Activated CD4-positive, alpha-beta T cell treated with anti-CD3 and anti-CD28 coated beads, Interleukin-2, amount 10 ng/mL, durations not matched to agents 7 days and 5 days (primary cell): ENCODE measurements at regions not wholly inside any gene's neighbourhood (a gene's known extent, or its start where the extent isn't known, plus 50 kb on each side); places are given as distances from the start of the nearest gene placed in this dataset.

Experiments used
- CTCF ChIA-PET: fragments of 350-600 bp; sonication (Branson Sonifier 250); formaldehyde crosslinking; loops from one replicate; lab custom pipeline; 2021; ENCODE audit warnings: antibody characterized with exemption; lab: Charles Lee
- POLR2A ChIA-PET: fragments of 350-600 bp; sonication (Branson Sonifier 250); formaldehyde crosslinking; loops from one replicate; lab custom pipeline; 2021; ENCODE audit warnings: antibody characterized with exemption; lab: Charles Lee
- DNase-seq: peaks from one replicate; pipeline ENCODE4 v3.0.0-alpha.2; 2020
- H3K27ac Mint-ChIP-seq: one replicate; pipeline ENCODE4 v1.8.0; 2021; ENCODE audit warnings: mild to moderate bottlenecking, moderate library complexity, mixed read lengths
- H3K27me3 Mint-ChIP-seq: one replicate; pipeline ENCODE4 v1.8.0; 2021; ENCODE audit warnings: mixed read lengths
- H3K36me3 Mint-ChIP-seq: one replicate; pipeline ENCODE4 v1.8.0; 2021; ENCODE audit warnings: low read depth, mixed read lengths
- H3K4me1 Mint-ChIP-seq: one replicate; pipeline ENCODE4 v1.8.0; 2021; ENCODE audit warnings: mixed read lengths
- H3K4me3 Mint-ChIP-seq: one replicate; pipeline ENCODE4 v1.8.0; 2021; ENCODE audit warnings: mild to moderate bottlenecking, moderate library complexity, mixed read lengths
- H3K9me3 Mint-ChIP-seq: one replicate; pipeline ENCODE4 v1.8.0; 2021; ENCODE audit warnings: mixed read lengths

DNA sequence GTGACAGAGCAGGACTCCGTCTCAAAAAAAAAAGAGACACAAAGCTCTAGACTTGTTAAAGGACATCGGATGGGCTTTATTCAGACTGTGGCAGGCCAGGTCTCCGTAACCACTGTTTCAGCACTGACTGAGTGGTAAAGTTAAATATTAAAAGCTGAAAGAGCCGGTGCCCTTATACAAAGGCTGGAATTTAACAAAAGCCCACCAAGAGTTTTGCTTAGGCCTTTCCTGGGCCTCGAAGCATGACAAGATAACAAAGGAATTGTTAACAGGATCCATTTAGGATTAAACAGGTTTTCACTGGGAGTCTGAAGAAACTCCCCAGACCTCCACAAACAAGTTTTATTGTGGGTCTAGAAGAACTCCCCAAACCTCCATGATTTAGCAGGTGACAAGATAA is 727.8 kb downstream of the TYW1 start:
- no peak for DNase-seq
- CTCF ChIA-PET = no interaction called here

DNA sequence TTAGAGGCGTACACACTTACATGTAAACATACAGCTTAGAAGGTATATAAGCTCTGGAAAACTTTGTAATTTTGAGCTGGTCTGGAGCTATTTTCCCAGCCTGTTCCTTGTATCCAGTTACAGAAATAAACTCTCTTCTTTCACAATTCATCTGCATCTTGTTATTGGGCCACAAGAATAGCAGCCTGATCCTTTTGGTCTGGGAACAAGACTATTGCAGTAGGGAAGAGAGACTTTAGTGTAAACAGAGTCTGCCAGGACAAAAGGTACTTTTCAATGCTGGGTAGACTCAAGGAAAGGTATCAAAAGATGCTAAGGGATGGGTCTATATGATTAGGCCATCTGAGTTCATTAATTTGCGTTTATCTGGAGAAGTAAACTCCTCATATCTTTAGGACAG is 728.3 kb downstream of the TYW1 start:
- no peaks in the 10 kb centered on the region for H3K4me1 Mint-ChIP-seq
- POLR2A ChIA-PET = no interaction called here
- H3K27ac Mint-ChIP-seq = no peak overlapping the region
- H3K27me3 Mint-ChIP-seq = no peaks in the 10 kb centered on the region
- no peaks in the 10 kb centered on the region for H3K36me3 Mint-ChIP-seq
- CTCF ChIA-PET = no interaction called here
- H3K9me3 Mint-ChIP-seq = peaks cover 7% of the 10 kb centered on the region
- H3K4me3 Mint-ChIP-seq = no peak overlapping the region
- no peak for DNase-seq

More for the DNA sequence above, 727.8 kb downstream of the TYW1 start:
- H3K27me3 Mint-ChIP-seq = no peaks in the 10 kb centered on the region
- no peak overlapping the region for H3K27ac Mint-ChIP-seq
- no peaks in the 10 kb centered on the region for H3K4me1 Mint-ChIP-seq
- H3K36me3 Mint-ChIP-seq = no peaks in the 10 kb centered on the region
- H3K4me3 Mint-ChIP-seq = no peak overlapping the region
- H3K9me3 Mint-ChIP-seq = peaks cover 7% of the 10 kb centered on the region
- POLR2A ChIA-PET = no interaction called here

DNA sequence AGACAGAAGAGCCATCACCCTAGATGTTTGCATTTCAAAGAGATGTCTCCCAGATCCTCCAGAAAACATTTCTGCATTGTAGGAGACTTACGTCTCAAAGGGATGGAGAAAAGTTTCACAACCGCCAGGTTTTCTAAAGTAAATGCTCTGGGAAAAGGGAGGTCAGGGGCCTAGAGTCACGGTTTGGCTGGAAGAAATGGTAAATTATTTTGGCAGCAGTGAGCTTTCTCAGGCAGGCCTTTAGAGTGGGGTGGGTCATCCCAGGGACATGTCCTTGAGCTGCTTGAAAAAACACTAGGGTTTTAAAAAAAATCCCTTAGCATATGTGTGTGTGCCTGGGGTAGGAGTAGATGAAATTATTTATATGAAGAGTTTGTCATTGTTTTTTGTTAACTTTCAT is 728.8 kb downstream of the TYW1 start:
- DNase-seq = no peak
- Mint-ChIP-seq H3K36me3 (no peaks in the 10 kb centered on the region), H3K9me3 (peaks cover 7% of the 10 kb centered on the region), H3K4me1 (no peaks in the 10 kb centered on the region), H3K27ac (no peak overlapping the region), H3K27me3 (no peaks in the 10 kb centered on the region), H3K4me3 (no peak overlapping the region)
- CTCF ChIA-PET = no interaction called here
- POLR2A ChIA-PET = no interaction called here

DNA sequence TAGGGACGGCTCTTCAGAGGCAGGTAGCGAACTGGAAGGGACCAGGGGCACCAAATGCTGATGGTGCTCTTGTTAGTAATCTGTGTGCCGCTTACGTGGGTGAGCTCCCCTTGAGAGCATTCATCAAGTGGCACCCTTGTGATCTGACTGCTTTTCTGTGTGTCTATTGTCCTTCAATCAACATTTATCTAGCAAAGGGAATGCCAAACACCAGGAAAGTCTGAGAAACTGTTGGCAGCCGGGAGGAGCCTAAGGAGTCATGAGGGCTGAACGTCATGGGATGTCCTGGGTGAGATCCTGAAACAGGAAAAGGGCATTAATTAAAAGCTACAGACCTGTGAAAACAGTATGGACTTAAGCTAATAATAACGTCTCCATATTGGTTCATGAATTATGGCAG is 733.1 kb downstream of the TYW1 start:
- CTCF ChIA-PET = no interaction called here
- no peaks in the 10 kb centered on the region for H3K36me3 Mint-ChIP-seq
- no peak overlapping the region for H3K4me3 Mint-ChIP-seq
- H3K4me1 Mint-ChIP-seq = no peaks in the 10 kb centered on the region
- H3K27ac Mint-ChIP-seq = no peak overlapping the region
- H3K27me3 Mint-ChIP-seq = no peaks in the 10 kb centered on the region
- POLR2A ChIA-PET = no interaction called here
- DNase-seq = no peak
- peaks cover 22% of the 10 kb centered on the region for H3K9me3 Mint-ChIP-seq

DNA sequence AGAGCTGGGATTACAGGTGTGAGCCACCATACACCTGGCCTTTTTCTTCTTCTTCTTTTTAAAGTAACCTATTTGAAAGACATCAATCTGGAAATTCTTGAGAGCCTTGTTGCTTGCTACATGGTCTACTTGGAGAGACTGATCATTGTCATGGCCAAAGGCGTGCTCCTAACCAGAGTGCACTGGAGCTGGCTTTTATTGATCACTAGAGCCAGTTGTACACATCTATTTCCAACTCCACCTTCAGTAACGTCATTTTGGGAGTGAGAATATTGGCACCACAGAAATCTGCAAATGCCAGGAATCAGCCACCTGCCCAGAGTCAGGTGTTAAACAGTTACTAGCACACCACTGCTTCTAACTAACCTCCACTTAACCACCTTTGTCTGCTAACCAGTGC is 735.1 kb downstream of the TYW1 start:
- H3K4me3 Mint-ChIP-seq = no peak overlapping the region
- H3K36me3 Mint-ChIP-seq = no peaks in the 10 kb centered on the region
- DNase-seq = no peak
- no peaks in the 10 kb centered on the region for H3K27me3 Mint-ChIP-seq
- H3K9me3 Mint-ChIP-seq = peaks cover 20% of the 10 kb centered on the region
- H3K4me1 Mint-ChIP-seq = no peaks in the 10 kb centered on the region
- ChIA-PET CTCF (no interaction called here), POLR2A (no interaction called here)
- H3K27ac Mint-ChIP-seq = no peak overlapping the region

DNA sequence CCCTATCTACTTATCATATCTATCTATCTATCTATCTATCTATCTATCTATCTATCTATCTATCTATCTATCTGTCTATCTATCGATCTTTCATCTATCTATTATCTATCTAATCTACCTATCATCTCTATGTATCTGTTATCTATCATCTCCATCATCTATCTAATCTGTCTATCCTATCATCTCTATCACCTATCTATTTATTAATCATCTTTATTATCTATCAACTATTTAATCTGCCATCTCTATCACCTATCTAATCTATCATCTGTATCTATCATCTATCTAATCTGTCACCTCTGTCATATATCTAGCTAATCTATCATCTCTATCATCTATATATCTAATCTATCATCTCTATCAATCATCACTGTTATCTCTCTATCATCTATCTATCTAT is 736.3 kb downstream of the TYW1 start:
- ChIA-PET CTCF (no interaction called here), POLR2A (no interaction called here)
- Mint-ChIP-seq H3K9me3 (peaks cover 26% of the 10 kb centered on the region), H3K36me3 (no peaks in the 10 kb centered on the region), H3K4me1 (no peaks in the 10 kb centered on the region), H3K4me3 (no peak overlapping the region), H3K27ac (no peak overlapping the region), H3K27me3 (no peaks in the 10 kb centered on the region)
- no peak for DNase-seq

DNA sequence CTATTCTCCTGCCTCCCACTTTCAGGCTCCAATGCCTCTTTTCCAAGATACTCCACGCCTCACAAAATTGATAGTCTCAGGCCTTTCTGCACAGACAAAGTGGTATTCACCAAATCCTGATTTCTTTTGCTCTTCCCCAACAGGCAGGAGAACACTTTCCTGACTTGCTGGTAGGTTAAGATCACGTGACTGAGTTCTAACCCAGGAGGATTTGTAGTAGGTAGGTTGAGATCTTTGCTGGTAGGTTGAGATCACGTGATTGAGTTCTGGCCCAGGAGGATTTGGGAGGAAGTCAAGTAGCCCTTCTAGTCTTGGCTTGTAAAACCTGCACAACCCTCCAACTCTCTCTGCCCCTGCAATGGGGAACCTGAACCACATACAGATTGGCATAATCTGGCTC is 741.5 kb downstream of the TYW1 start:
- H3K4me1 Mint-ChIP-seq = no peaks in the 10 kb centered on the region
- H3K27ac Mint-ChIP-seq = no peak overlapping the region
- H3K27me3 Mint-ChIP-seq = no peaks in the 10 kb centered on the region
- no peak for DNase-seq
- H3K9me3 Mint-ChIP-seq = peaks cover 34% of the 10 kb centered on the region
- CTCF ChIA-PET = no interaction called here
- POLR2A ChIA-PET = no interaction called here
- no peak overlapping the region for H3K4me3 Mint-ChIP-seq
- no peaks in the 10 kb centered on the region for H3K36me3 Mint-ChIP-seq

DNA sequence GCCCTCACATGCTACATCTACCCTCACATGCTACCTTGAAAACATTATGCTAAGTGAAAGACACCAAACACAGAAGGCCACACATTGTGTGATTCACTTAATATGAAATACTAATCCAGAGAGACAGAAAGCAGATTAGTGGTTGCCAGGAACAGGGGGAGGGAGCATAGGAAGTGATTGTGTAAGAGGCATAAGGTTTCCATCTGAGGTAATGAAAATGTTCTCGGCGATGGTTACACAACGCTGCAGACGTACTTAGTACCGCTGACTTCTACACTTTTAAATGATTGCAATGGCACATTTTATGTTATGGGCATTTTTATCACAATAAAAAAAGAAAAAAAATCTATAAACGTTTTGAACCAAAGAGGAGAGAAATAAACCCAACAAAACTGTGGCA is 742.3 kb downstream of the TYW1 start:
- Mint-ChIP-seq H3K4me1 (no peaks in the 10 kb centered on the region), H3K27ac (no peak overlapping the region), H3K36me3 (no peaks in the 10 kb centered on the region), H3K27me3 (no peaks in the 10 kb centered on the region), H3K4me3 (no peak overlapping the region), H3K9me3 (peaks cover 30% of the 10 kb centered on the region)
- POLR2A ChIA-PET = no interaction called here
- CTCF ChIA-PET = no interaction called here
- no peak for DNase-seq

DNA sequence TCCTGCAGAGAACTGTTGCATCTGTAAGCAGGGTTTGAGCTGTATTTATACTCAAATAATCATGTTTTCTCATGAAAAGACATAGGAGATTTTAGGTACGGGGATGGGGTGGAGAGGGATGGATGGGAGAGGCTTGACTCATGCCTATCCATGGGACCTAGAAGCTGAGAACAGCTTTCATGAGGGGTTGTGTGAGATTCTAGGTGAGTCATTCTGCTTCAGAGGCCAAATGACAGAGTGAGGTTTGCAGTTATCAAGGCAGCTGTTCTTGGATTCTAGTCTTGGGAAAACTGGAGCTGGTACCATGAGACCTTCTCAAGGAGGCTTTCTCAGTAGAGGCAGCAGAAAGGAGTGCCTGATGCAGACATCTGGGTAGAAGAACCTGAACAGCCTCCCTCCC is 746.9 kb downstream of the TYW1 start:
- Mint-ChIP-seq H3K36me3 (no peaks in the 10 kb centered on the region), H3K27ac (no peak overlapping the region), H3K4me3 (no peak overlapping the region), H3K27me3 (no peaks in the 10 kb centered on the region), H3K4me1 (no peaks in the 10 kb centered on the region), H3K9me3 (peaks cover 22% of the 10 kb centered on the region)
- POLR2A ChIA-PET = no interaction called here
- CTCF ChIA-PET = interaction anchor here (0.8 kb wide), 1 partner anchor 25 kb away, joined by 3 read pairs; no protein-coding TSS in a partner anchor
- no peak for DNase-seq

DNA sequence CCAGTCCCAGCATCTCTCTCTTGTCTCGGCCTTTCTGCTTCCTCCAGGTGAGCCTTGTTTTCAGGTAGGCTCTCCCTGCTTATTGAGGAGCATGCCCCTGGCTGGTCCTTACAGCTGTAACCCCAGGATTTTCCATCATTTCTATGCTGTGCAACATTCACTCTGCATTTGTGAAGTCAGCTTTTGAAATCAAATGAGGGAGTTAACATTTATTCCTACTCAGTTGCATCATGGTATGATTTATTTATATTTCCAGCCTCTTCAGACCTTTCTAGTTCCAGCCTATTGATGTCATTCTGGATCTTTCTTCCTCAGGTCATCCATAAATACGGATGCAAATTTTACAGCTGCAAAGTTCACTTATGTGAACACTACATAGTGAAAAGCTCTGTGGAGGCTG is 755.6 kb downstream of the TYW1 start:
- Mint-ChIP-seq H3K27me3 (no peaks in the 10 kb centered on the region), H3K36me3 (no peaks in the 10 kb centered on the region), H3K4me3 (no peak overlapping the region), H3K9me3 (peaks cover 14% of the 10 kb centered on the region), H3K27ac (no peak overlapping the region), H3K4me1 (no peaks in the 10 kb centered on the region)
- DNase-seq = no peak
- CTCF ChIA-PET = interaction anchor here (0.7 kb wide), 1 partner anchor 80 kb away, joined by 3 read pairs; no protein-coding TSS in a partner anchor
- POLR2A ChIA-PET = no interaction called here

DNA sequence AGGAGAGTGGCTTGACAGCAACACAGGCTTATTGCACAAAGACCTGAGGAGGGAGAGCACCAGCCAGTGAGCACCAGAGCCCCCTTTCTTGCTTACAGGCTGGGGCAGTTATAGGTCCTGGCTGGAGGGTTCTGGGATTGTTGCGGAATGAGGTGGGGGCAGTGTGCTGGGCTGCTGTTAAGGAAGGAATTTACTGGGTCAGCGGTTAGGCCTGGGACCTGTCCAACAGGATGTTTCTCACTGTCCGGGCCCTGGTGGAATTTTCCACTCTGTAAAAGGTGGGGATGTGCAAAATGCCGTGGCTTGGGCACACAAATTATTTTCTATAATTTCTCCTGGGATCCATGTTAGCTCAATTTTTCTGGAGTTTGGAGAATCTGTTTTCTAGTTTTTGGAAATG is 757.3 kb downstream of the TYW1 start:
- Mint-ChIP-seq H3K27me3 (no peaks in the 10 kb centered on the region), H3K9me3 (peaks cover 16% of the 10 kb centered on the region), H3K36me3 (no peaks in the 10 kb centered on the region), H3K4me1 (no peaks in the 10 kb centered on the region), H3K4me3 (no peak overlapping the region), H3K27ac (no peak overlapping the region)
- DNase-seq = no peak
- POLR2A ChIA-PET = no interaction called here
- CTCF ChIA-PET = no interaction called here

DNA sequence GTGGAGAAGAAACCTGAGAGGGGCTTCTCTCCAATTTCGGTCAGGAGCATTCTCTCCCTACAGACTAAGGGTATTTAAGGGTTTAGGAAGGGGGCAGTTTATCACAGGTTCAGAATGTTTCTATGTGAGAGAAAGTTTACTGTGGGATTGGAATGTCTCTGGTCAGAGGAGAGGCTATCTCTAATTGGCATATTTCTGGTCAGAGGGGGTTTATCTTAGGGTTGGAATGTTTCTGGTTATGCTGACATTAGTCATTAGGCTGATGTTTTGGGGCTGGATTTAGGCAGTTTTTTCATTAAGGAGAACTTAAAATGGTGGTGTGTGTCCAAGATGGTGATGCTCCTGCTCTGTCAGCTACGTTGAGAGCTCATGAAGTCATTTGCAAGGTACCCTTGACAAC is 758.0 kb downstream of the TYW1 start:
- no peak overlapping the region for H3K27ac Mint-ChIP-seq
- no peaks in the 10 kb centered on the region for H3K27me3 Mint-ChIP-seq
- no peaks in the 10 kb centered on the region for H3K36me3 Mint-ChIP-seq
- POLR2A ChIA-PET = no interaction called here
- no peak overlapping the region for H3K4me3 Mint-ChIP-seq
- CTCF ChIA-PET = no interaction called here
- DNase-seq = no peak
- peaks cover 10% of the 10 kb centered on the region for H3K9me3 Mint-ChIP-seq
- H3K4me1 Mint-ChIP-seq = no peaks in the 10 kb centered on the region

DNA sequence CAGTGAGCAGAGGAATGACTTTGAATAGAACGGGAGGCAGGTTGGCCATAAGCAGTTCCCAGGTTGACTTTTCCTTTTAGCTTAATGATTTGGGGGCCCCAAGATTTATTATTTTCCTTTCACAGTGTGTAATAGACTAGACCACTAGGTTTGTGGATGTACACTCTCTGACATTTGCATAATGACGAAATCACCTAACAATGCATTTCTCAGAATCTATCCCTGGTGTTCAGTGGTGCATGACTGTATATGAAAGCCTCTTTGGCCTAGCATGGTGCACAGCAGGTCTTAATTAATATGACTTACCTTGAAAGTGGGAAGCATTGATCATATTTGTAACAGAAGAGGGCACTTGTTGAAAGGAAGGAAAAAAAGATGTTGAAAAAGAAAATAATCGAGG is 761.9 kb downstream of the TYW1 start:
- no peak overlapping the region for H3K4me3 Mint-ChIP-seq
- CTCF ChIA-PET = no interaction called here
- POLR2A ChIA-PET = no interaction called here
- H3K4me1 Mint-ChIP-seq = no peaks in the 10 kb centered on the region
- H3K9me3 Mint-ChIP-seq = peaks cover 11% of the 10 kb centered on the region
- no peaks in the 10 kb centered on the region for H3K27me3 Mint-ChIP-seq
- no peak overlapping the region for H3K27ac Mint-ChIP-seq
- DNase-seq = no peak
- H3K36me3 Mint-ChIP-seq = no peaks in the 10 kb centered on the region

DNA sequence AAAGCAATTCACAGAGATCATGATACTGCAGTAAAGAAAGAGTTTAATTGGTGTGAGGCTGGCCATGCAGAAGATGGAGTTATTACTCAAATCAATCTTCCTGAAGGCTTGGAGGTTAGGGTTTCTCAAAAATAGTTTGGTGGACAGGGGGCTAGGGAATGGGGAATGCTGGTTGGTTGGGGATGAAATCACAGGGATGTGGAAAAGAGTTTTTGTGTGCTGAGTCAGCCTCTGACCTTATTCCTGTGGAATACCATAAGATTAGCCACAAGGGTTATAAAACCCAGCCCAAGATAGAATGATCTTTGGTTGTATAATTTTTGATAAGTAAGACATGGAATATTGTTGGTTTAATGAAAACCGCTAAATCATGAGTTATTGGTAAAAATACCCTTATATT is 764.3 kb downstream of the TYW1 start:
- H3K9me3 Mint-ChIP-seq = peaks cover 9% of the 10 kb centered on the region
- DNase-seq = no peak
- H3K36me3 Mint-ChIP-seq = no peaks in the 10 kb centered on the region
- H3K27ac Mint-ChIP-seq = no peak overlapping the region
- ChIA-PET POLR2A (no interaction called here), CTCF (no interaction called here)
- H3K4me3 Mint-ChIP-seq = no peak overlapping the region
- no peaks in the 10 kb centered on the region for H3K4me1 Mint-ChIP-seq
- no peaks in the 10 kb centered on the region for H3K27me3 Mint-ChIP-seq
